Left cardiac atrium (tissue), 4 donors: ENCODE measurements at regions not wholly inside any gene's neighbourhood (a gene's known extent, or its start where the extent isn't known, plus 50 kb on each side); places are given as distances from the start of the nearest gene placed in this dataset.
"Not testable (repeated sequence)": the region's sequence is repeated elsewhere in the genome, so short reads cannot be mapped to it uniquely, and the experiment has no call there.

Experiments
- ATAC-seq, 2 donors: fragments of 200-7000 bp; cut with Tn5 transposase; one replicate each; pipeline ENCODE4 v1.9.1; 2020; ENCODE audit warnings: mild to moderate bottlenecking in 2 of 2, moderate library complexity in 2 of 2
- DNase-seq: peaks from one replicate; pipeline ENCODE4 v3.0.0-alpha.2; 2020
- intact Hi-C, 2 donors: fragments of 100-400 bp; cut with DNase I; formaldehyde crosslinking; loops; one replicate each; pipeline versions ENCODE4 v1.14.1 to v1.15.1; 2022 to 2023
- donor health status: DM: no; HTN: yes; CAD: no.
- donor health status: DM: no; HTN: yes; CAD: no; lungs with severe emphysema.
- donor health status: DM: yes; HTN: yes; CAD: no.
- donor health status: Dilated cardiomyopathy.

GRCh38 chr9:97248252-97248651 is 59.2 kb upstream of the CCDC180 start:
- ATAC-seq, intact Hi-C loops, DNase-seq: not testable (repeated sequence)

- ATAC-seq, result no peak
- DNase-seq, result no peak
- intact Hi-C loops, result no loop called here
Observed at GRCh38 chr9:97243606-97244005, 63.9 kb upstream of the CCDC180 start.

GRCh38 chr9:97241430-97241829 is 66.0 kb upstream of the CCDC180 start:
- DNase-seq, intact Hi-C loops, ATAC-seq: not testable (repeated sequence)

GRCh38 chr9:97237951-97238889 is 69.2 kb upstream of the CCDC180 start:
- ATAC-seq (peak; percentile 99), DNase-seq (peak; percentile 86)
- intact Hi-C loops, result no loop called here

GRCh38 chr9:97237311-97237786 is 70.1 kb upstream of the CCDC180 start:
- DNase-seq (no peak), ATAC-seq (no peak)
- intact Hi-C loops, result no loop called here

- DNase-seq, intact Hi-C loops, ATAC-seq: not testable (repeated sequence)
Observed at GRCh38 chr9:97233009-97233400, 74.5 kb upstream of the CCDC180 start.

- intact Hi-C loops, DNase-seq, ATAC-seq: not testable (repeated sequence)
Observed at GRCh38 chr9:97232060-97233008, 75.1 kb upstream of the CCDC180 start.

GRCh38 chr9:97222393-97222792 is 85.1 kb upstream of the CCDC180 start:
- intact Hi-C loops, DNase-seq, ATAC-seq: not testable (repeated sequence)

GRCh38 chr9:97221478-97222355 is 85.7 kb upstream of the CCDC180 start:
- ATAC-seq (peak; percentile 99 to 100), DNase-seq (peak; percentile 82)
- intact Hi-C loops, result not testable (repeated sequence)

- DNase-seq (no peak), ATAC-seq (peak; percentile 40 to 58)
- intact Hi-C loops, result no loop called here
Observed at GRCh38 chr9:97220894-97221477, 86.5 kb upstream of the CCDC180 start.

GRCh38 chr9:97220396-97220795 is 87.1 kb upstream of the CCDC180 start:
- intact Hi-C loops, DNase-seq, ATAC-seq: not testable (repeated sequence)

- intact Hi-C loops, ATAC-seq, DNase-seq: not testable (repeated sequence)
Observed at GRCh38 chr9:97219443-97220140, 87.9 kb upstream of the CCDC180 start.

GRCh38 chr9:97215127-97215526 is 92.3 kb upstream of the CCDC180 start:
- intact Hi-C loops, ATAC-seq, DNase-seq: not testable (repeated sequence)

GRCh38 chr9:97214556-97214955 is 92.9 kb upstream of the CCDC180 start:
- ATAC-seq, intact Hi-C loops, DNase-seq: not testable (repeated sequence)

GRCh38 chr9:97199683-97200082 is 107.8 kb upstream of the CCDC180 start:
- DNase-seq, intact Hi-C loops: not testable (repeated sequence)
- peak; percentile 44 to 51 for ATAC-seq

GRCh38 chr9:97193767-97194166 is 113.7 kb upstream of the CCDC180 start:
- DNase-seq, intact Hi-C loops, ATAC-seq: not testable (repeated sequence)

- DNase-seq (no peak), ATAC-seq (no peak)
- intact Hi-C loops, result no loop called here
Observed at GRCh38 chr9:97188545-97188944, 118.9 kb upstream of the CCDC180 start.
